T47D (cell line): ENCODE measurements at regions not wholly inside any gene's neighbourhood (a gene's known extent, or its start where the extent isn't known, plus 50 kb on each side); places are given as distances from the start of the nearest gene placed in this dataset.

ENCODE experiments used
- DNase-seq, 2 experiments: peaks; one replicate each; pipeline versions ENCODE4 v3.0.0 to v3.0.0-alpha.2; 2011 to 2012; ENCODE audit warnings: low read depth in 1 of 2, low spot score in 1 of 2
- JUND ChIP-seq: IDR thresholded peaks from 2 replicates; pipeline ENCODE4 v1.6.1; 2012; ENCODE audit warnings: low read depth
- in situ Hi-C: cut with HindIII; loops from 2 replicates; pipeline ENCODE4 v1.10.0; 2016; ENCODE audit warnings: low sequenced_read_pairs, low pct_unique_long_range_greater_than_20kb

DNA sequence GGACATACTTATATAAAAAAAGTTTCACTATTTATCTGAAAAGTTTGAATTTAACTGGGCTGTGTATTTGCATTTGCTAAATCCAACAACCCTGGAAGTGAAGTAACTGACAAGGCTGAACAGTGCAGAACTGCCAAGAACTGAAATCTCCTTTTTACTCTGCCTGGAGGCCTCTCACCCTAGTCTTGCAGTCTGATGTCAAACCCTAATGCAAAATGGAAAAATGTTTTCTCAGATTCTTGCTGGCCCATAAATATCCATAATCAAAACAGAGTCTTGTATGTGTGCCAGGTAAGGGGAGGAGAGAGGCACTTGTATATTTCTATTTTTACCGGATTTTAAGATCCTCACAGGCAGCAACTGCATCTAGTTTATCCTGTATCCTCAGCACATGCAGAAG lies 432.7 kb upstream of the KLF4 start:
- in situ Hi-C loops = no loop called here
- no peak for DNase-seq
- TF ChIP-seq JUND = no peak

DNA sequence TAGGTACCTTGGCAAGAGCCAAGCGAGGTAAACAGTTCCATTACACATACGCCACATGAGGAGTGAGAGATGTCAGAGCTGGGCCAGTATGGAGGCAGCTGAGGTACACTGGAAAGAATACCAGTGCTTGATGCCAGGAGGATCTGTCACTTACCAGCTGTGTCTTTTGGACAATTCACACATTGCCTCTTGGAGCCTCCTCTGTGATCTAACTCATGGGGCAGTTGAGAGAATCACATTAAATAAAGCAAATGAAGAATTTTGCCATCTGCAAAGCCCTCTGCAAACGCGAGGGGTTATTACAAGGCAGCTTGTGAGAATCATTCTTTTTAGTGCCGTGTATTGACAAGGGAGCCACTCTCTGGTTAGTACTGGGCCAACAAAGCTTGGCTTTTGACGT lies 429.7 kb upstream of the KLF4 start:
- no peak for DNase-seq
- in situ Hi-C loops = no loop called here
- TF ChIP-seq JUND = no peak

DNA sequence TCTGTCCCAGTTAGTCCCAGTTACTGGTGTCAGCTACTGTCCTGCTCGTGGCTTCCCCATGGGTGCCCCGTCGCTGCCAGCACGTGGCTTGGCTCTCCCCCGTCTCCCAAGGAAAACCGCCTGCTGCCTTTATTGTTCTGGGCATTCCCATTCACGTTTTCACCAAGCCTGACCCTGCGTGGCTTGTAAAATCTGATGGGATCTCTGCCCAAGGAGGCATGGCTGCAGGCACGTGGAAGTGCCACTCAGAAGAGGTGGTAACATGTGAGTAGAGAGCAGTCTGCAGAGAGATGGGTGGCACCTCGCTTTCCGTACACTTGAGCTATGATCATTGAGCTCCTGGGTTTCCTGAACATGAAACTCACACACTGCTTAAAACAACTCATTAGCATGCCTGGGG lies 429.2 kb upstream of the KLF4 start:
- no peak for TF ChIP-seq JUND
- peak in 1 of 2 experiments; percentile 60 for DNase-seq
- in situ Hi-C loops = no loop called here

DNA sequence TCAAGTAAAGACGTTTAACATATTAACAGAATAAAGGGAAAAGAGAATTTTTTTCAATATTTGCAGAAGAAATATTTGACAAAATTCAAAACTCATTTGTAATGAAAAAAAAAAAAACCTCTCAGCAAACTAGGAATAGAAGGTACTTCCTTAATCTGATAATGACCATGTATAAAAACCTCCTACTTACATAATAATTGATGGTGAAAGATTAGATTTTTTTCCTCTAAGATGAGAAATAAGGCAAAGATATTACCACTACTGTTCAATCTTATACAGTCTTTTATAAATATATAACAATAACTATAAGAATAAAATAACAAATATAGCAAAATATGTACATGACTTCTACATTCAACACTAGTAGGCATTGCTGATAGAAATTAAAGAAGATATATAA lies 424.6 kb upstream of the KLF4 start:
- TF ChIP-seq JUND = no peak
- DNase-seq = no peak
- in situ Hi-C loops = no loop called here

DNA sequence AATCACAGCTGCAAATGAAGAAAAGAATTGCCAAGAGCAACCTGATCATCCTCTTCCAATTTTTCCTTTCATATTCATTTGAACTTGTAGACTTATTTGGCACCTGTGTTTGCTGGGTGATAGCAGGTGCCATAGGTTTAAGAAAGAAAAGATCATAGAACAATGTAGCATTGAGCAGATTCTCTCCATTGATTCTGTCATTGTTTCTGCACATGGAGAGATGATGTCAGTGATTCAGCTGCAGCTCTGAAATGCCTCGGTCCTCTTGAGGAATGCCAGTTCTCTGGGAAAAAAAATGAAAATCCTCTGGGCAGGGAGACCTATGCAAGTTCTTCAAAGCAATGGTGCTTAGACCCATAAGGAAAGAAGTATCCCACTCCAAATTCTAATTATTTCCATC lies 418.1 kb upstream of the KLF4 start:
- TF ChIP-seq JUND = no peak
- no peak for DNase-seq
- in situ Hi-C loops = no loop called here

DNA sequence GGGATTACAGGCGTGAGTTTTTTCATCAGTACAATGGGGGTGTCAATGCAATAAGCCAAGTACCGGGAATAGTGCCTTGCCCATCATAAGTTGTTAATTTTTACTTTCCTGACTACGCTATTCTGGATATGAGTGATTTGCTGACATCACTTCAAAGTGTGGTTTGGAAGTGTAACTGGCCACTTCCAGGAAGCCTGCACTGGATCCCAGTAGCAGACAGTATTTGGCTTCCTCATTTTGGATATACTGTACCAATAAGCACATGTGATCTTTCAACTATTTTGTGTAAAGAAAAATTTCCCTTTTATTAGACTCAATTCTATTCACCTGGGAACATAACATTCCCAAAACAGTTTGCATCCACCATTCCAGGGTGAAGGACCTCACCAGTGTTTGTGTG lies 417.7 kb upstream of the KLF4 start:
- in situ Hi-C loops = no loop called here
- TF ChIP-seq JUND = no peak

DNA sequence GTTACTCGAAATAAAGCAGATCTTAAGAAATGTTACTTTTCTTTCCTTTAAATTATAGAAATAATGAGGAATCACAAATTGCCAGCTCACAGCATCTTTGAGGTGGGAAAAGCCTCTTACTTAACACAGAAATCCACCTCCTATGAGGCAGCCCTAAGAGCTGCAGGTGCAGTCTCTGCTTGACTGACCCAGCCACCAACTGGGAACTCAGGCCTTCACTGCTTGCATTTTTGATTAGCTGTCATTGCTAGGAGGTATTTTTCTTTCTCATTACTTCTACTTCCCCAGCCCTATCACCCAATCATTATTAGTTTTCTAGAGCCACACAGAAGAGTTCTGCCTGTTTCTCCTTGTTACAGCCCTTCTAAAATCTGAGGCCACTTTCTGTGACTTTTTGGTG lies 416.5 kb upstream of the KLF4 start:
- in situ Hi-C loops = no loop called here
- no peak for DNase-seq
- TF ChIP-seq JUND = no peak

More for the DNA sequence above, 417.7 kb upstream of the KLF4 start:
- DNase-seq = no peak

DNA sequence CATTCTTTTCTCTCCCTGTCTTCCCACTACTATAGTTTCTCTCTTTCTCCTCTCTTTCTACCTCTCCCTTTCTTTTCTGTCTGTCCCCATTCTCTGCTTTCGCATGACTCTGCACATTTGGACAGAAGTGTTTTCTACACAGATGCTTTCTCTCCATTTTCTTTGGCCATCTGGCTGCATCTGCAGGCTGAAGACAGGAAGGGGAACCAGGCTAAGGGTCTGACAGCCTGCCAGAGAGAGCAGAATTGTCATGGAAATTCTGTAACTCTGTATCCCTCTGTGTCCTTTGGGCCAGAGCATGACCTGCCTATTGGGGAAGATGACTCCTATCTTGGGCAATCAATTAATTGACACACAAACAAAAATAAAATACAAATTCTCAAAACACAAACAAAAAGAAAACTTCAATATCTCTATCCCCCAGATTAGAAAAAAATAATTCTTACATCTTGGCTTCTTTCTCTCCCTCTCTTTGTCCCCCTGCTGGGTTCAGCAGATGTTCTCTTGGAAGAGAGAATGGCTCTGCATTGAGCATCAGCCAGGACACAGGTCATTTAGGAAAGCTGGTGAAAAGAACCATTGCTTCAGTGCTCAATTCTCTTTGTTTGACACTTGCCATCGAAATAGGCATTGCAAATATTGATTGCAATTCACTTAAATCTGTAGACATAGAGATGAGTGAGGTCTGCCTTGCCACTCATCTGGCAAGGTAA lies 415.9 kb upstream of the KLF4 start:
- DNase-seq = no peak
- TF ChIP-seq JUND = no peak
- in situ Hi-C loops = no loop called here

DNA sequence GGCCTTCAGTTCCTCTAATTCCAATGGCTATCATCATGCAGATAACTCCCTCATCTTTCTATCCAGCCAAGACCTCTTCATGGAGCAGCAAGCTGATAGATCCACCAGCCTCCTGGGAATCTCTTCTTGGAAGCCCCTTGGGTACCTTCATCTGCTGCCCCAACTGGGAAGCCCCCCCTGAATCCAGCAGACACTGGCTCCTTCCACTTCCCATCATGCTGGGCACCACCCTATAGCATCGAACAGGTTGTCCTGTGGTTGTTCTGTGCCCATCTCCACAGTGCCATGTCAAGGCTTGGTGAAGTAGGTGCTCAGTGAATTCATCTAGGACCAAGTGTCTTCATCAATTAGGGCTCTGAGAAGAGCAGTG lies 410.4 kb upstream of the KLF4 start:
- no peak for DNase-seq
- in situ Hi-C loops = no loop called here
- TF ChIP-seq JUND = no peak

DNA sequence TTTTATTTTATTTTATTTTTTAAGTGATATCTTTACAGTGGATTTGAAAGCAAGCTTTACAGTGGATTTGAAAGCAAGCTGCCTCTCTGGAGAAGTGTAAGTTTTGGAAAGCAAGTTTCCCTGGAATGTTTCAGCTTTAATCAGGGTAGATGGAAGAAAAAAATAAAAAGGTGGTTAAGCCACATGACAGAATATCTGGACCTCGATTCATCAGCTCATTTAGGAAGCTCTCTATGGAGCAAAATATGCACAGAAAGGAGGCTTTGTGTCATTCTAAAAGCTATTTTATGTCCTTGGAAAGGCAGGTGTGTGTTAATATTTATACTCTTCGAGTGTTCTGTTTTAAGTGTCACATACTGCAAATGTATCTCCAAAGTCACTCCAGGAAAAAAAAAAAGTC lies 409.2 kb upstream of the KLF4 start:
- in situ Hi-C loops = no loop called here
- TF ChIP-seq JUND = no peak
- no peak for DNase-seq

DNA sequence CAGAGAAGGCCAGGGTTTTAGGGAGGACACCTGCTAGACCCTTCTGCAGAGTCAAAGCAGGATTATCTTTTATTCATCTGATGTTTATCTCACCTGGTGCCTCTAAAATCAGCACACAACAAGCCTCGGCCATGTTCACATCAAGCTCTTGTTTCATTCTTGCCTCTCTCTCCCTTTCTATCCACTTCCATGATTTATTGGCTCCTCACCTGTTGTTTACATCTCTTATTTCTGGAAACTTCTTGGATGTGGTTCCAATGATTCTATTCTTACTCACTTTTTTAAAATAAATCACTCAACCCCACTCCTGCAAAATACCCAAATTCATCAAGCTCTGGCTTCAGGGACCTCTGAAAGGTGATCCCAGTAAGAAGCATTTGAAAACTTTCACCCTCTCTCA lies 407.0 kb upstream of the KLF4 start:
- no peak for TF ChIP-seq JUND
- DNase-seq = no peak
- in situ Hi-C loops = no loop called here

DNA sequence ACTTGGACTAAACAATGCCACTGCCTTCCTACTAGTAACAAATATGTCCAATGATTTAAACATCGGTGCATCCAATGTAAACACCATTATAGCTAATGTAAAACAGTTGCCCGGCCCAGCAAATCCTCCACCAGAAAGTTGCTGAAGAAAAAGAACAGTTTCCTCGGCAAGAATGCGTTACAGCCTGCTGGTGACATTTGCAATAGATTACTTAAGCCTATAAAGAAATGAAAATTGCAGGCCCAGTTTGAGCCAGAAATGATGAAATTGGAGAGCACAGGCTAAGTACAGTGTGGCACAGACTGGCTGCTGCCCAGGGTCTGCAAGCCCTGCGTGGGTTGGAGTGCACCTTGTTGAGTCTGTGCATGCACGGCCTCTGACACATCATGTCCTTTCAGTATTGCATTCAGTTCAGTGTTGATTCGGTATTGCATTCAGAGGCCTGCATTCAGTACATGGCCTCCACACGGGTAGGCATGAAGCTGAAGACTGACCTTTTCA lies 406.0 kb upstream of the KLF4 start:
- TF ChIP-seq JUND = no peak

DNA sequence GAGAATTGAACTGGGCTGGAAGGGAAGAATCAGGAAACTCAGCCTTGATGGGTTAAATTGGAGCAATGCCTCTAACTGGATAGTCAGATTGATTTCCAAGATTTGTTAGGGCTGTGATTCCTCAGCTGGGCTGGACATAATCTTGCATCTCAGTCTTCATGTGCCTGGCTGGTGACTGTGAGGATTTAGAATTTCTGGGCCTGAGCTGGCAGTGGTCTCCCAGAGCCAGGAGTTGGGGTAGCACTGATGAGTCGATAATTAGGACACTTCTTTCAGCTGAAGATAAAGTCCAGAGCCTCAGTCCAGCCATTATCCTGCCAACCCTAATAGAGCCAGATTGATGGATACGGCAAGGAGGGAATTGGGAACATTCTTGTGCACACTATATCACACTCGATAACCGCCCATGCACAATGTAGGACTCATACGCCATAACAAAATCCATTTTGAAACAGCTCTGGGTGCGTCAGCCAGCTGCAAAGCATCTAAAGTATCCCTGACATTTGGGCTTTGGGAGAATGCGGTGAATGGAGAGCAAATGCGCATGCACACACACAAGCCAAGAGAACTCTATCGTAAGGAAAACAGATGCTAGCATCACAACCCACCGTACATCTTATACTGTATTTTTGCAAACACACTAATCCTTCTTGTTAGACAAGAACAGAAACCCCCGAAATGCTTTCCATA lies 405.1 kb upstream of the KLF4 start:
- in situ Hi-C loops = no loop called here
- DNase-seq = no peak
- TF ChIP-seq JUND = no peak

More for the DNA sequence above, 406.0 kb upstream of the KLF4 start:
- DNase-seq = no peak
- in situ Hi-C loops = no loop called here

DNA sequence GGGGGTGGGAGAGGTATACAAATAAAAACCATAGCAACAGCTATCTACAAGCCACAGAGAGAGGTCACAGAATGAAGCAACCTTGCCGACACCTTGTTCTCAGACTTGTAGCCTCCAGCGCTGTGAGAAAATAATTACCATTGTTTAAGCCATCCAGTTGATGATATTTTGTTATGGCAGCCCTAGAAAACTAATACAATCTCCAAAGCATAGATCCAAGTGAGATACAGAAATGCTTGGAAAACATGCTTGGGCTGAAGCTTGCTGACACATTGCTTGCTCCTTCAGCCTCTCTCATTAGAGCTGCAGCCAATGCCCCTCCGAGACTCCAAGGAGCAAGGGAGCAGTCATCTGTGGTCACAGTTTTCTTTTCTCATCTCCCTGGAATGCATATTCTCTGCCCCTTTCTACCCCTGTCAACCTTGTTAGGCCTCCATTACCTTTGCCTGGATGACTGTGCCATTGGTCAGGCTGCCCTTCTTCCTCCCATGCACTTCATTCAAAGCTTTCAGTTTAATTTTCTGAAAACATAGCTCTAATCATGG lies 401.4 kb upstream of the KLF4 start:
- in situ Hi-C loops = no loop called here
- no peak for DNase-seq
- TF ChIP-seq JUND = no peak
